HG02571 (cell line): ENCODE measurements at regions not wholly inside any gene's neighbourhood (a gene's known extent, or its start where the extent isn't known, plus 50 kb on each side); places are given as distances from the start of the nearest gene placed in this dataset.
"Not testable (repeated sequence)": the region's sequence is repeated elsewhere in the genome, so short reads cannot be mapped to it uniquely, and the experiment has no call there.

Source experiments
- ATAC-seq: cut with Tn5 transposase; IDR thresholded peaks from one replicate; pipeline ENCODE4 v1.9.1; 2021; ENCODE audit warnings: mild to moderate bottlenecking, moderate library complexity; ENCODE audit not compliant: unreplicated experiment

DNA sequence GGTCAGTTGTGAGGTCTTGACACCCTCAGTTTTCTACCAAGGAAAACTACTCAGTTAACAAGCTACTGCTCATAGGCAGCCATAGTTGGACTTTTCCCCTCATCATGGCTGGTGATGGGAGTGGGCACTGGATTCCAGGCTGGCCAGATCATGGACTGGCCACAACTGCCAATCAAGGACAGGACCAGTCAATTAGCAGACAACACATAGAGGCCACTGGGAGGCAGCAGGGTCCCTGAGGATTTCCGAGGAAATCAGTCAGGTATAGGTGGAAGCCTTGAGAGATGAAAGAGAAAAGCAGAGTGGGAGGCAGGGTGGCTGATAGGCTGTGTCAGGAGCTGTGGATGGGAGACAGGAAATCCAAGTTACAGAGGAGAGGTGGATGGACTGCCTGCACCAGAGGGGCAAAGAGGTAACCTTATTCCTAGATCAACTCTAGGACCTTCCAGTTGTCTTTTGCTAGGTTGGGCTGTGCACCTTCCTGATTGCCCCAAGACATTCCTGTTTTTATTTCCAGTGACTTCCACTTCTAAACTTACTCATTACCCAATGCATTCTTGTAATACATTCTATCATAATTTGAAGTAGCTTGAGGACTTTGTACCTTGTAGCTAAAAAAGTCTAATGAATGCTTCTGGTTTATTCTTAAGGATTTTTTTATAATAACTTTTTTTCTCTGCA, 361.8 kb downstream of the KCNRG start:
- no peak for ATAC-seq

DNA sequence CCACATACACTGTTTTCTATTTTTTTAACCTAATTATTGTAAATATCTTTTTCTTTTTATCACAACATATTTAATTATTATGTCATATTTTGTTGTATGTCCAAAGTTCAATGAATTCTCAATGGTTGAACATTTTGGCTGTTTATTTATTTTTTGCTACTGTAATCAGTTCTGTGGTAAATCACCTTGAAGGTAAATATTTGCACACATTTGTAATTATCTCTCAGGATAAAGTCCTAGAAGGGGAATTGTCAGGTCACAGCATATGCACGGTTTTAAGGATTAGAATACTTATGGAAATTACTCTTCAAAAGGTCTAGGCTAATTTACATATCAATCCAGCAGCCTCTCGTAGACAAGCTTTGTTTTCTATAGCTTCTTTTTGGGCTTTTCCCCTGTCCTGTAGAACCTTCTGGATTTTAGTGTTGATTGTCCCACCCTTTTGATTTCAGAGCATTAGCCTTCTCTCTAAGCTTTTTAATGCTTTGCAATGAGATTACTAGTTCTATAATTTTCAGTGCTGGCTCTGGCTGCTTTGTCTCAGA, 362.6 kb downstream of the KCNRG start:
- no peak for ATAC-seq

DNA sequence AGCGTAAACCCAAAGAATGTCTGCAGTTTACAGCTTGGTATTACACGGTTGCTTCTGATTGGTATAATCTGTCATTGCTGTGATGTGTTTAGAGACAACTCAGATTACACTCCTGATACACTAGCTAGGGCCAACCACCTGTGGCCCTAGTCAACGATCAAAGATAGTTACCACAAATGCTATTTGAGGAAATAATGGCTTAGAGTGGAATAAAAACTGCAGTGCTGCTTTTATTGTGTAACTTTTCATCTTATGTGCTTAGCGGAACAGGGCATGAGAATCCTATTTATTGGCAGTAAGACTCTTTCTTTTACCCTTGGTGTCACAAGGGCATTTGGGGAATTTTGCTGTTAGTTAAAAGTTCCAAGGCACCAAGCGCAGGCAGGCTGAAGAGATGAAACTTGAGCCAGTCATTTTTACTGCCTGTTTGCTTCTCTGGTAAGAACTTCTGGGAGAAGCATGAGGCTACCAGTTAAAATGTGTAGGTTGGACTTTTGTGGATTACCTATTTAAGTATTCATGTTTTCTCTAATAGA, 363.3 kb downstream of the KCNRG start:
- no peak for ATAC-seq

DNA sequence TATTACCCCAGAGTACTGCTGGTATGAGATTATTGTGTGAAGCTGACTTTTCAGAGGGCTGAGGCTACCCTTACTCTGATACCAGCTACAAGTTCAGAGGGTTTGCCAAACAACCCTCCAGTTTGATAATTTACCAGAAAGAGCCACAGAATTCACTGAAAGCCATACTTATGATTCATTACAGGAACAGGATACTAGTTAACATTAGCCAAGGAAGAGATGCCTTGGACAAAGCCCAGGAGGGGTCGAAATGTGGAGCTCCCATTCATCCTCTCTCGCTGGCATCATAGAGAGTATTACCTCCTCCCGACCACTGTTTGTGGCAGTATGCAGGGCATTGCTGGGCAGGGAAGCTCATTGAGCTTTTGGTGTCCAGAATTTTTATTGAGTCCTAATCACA, 364.3 kb downstream of the KCNRG start:
- no peak for ATAC-seq

DNA sequence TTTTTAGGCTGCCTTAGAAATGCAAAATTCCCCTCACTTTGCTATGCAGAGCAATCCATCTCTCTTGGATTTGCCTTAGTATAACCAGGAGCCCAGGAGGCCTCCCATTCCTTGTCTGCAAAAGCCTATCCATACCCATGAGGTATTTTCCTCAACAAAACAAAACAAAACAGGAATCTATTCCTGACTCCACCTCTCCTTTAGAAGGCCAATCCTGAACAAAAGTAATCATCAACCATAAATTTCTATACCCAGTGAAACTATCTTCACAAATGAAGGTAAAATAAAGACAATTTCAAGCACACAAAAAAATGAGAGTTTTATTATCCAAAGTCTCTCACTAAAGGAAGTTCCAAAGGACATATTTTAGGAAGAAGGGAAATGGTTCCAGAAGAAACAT, 365.7 kb downstream of the KCNRG start:
- no peak for ATAC-seq

DNA sequence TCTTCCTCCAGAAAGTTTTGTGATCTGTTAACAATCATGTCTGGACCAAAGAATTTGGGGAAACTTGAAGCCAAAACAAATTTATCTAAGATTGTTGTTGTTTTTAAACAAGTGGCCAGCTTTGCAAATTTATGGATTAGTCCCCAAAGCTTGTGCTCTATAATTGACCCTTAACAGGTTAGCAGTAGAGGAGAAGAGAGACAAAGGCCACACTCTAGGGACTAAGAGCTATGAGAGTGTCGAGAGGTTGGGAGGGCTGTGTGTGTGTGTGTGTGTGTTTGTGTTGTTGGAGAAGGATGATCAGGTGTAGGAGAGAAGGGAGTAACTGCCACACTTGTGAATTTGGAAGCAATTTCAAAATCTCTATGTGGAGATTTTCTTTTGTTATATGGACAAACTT, 367.3 kb downstream of the KCNRG start:
- ATAC-seq = no peak

DNA sequence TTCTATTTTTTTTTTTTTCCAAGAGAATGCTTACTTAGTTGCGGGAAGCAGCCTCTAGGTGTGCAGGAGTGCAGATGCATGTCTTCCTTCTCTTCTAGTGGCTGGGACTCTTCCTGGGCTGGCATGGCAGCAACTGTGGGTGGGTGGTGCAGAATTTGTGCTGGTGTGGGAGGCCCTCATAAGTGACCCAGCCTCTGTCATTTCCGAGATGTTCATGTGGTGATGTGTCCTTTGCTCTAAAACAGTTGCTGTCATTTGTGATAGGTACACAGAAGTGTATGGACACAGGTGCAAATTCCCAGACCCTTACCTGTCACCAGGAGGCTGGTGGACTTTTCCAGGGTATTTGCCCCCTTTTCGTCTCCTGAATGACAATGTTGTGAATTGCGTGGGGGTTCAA, 367.7 kb downstream of the KCNRG start:
- no peak for ATAC-seq

DNA sequence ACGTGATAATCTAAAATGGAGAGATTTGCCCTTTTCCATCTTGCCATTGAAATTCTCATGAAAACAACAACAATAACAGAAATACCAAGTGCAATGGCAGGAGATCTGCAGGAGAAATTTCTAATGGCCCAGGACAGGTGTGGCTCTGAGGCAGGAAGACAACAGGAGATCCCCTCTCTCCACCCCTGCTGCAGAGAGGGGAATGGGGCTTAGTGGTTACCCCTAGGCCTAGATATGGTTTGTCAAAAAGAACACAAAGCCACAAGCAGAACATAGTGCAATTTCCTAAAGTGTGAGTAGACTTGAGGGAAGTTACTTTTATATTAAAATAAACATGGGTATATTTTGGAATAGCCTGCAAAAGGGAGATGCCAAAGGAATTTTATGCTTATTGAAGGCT, 369.5 kb downstream of the KCNRG start:
- no peak for ATAC-seq

DNA sequence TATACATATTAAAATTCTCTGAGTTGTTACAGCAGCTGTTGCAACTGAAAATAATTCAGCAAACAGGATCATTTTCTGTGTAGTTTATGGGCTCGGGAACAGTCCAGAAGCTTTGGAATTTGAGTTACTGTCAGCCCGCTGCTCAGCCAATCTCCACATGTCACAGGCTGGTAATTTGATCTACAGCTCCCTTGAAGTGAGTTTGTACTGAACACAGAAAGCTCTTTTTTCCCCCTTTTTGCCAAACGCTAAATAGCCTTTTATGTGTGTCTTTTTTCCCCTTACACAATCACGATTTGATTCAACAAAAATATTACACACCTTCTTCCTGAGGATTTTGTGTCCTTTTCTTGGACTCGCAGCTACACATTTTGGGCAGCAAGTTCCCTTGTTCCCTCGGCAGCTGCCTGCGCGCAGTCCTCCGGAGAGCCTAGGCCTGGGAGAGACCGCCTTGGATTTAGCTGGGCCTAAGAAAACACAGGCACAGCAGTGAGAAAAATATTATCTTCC, 371.4 kb downstream of the KCNRG start:
- ATAC-seq = no peak

DNA sequence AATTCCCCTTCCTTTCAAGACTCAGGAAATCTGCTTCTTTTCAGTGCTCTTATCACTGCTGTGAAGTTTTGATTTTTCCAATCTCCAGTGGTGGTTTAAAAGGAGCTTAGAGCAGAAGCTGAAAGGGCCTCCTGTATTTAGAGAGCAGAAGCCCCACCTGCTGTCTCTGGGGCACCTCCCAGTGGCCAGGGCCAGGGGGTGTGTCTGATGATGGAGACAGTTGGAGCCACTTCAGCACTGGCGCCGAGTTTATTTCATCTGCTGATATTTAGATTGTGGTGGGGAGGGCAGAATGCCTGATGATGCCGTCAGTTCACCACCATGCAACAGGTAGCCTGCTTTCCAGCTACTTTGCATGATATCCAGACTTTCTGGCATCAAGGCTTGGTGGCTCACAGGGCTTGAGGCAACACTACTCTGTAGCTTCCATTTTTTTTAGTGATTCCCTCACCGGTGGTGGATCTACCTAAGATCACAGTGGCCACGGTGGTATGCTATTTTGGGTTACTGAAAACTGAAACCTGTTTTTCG, 371.9 kb downstream of the KCNRG start:
- no peak for ATAC-seq

DNA sequence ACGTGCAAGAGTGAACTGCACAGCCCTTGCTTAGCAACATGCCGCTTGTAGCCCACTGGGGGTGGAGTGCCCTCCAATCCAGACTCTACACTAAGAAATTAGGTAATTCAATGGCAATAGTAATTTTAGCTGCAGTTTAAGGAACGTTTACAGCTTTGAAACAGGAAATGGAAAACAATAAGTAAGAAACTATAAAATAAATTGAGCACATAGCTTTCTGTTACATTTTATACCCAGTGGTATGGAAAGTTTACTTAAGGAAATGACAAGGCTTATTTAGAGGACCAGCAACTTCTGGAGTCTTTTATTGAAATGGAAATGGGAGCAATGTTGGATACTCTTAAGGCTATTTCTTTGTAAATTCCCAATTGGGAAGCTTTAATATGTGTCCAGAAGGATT, 373.2 kb downstream of the KCNRG start:
- no peak for ATAC-seq

DNA sequence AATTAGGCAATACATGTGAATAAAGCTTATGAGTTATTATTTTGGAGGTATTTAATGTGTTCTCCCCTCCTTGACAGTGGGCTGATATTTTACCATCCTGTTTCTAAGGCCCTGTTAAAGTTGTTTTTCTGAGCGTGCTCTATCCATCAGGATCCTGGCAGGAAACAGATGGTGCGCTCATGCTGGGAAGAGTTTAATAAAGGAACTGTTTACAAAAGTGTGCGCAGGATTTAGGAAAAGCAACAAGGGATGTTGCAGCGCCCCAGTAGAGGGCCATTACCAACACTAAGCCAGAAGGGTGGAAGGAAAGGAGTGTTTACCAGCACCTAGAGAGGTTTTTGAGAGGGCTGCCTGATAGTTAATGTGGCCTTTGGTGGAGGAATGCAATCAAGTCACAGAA, 374.5 kb downstream of the KCNRG start:
- no peak for ATAC-seq

DNA sequence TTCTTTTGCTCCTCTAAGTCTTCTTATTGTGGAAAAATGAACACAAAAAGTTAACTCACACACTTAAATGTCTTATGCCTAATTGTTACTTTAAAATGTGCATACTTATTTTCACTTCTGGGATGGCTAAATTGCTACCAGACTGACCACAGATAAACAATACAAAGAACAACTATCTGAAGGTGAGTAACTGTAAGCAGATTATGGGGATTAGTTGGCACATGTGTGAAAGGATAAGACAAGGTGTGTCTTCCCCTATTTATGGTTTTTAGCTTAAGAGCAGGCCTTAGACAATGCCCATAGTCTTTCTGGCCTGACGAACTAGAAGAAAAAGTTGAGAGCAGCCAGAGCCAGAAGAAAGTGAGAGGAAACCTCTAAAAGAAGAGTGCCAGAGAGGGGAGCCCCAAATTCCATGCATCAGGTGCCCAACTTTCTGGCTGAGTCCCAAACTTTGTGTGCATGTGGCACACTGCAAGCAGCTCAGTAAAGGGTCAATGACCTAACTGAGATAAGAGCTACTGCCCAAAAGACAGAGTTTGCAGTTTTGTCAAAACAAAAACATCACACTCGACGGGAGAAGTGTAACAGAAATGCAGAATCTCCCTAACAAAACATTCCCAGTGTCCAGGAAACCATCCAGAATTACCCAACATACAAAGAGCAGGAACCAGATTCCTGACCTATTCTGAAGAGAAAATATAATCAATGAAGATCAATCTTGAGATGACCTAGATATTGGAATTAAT, 375.4 kb downstream of the KCNRG start:
- no peak for ATAC-seq

DNA sequence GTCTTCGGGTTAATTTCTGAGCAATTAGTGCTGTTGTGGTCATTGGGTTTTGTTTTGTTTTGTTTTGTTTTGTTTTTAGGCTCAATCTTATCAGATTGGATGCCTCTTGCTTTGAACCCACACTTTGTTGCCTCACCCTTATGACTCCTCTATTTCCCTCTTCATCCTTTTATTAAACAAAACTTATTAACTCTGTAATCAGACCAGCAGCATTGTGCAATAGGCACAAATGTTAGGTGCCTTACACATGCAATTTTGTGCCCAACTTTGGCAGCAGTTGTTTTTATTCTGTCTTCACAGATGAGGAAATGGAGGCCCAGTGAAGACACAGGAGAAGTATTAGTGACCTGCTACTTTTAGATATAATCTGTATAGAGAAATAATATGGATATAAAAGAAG, 377.7 kb downstream of the KCNRG start:
- no peak for ATAC-seq

DNA sequence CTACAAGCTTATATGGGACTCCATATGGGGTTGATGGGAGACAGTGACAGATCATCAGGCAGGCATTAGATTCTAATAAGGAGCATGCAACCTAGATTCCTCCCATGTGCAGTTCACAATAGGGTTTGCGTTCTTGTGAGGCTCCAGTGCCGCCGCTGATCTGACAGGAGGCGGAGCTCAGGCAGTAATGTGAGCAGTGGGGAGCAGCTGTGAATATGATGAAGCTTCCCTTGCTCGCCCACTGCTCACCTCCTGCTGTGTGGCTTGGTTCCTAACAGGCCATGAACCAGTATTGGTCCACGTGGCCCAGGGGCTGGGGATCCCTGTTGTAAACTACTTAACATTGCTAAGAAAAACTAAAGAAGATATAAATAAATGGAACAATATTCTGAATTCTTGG, 378.4 kb downstream of the KCNRG start:
- ATAC-seq = no peak

DNA sequence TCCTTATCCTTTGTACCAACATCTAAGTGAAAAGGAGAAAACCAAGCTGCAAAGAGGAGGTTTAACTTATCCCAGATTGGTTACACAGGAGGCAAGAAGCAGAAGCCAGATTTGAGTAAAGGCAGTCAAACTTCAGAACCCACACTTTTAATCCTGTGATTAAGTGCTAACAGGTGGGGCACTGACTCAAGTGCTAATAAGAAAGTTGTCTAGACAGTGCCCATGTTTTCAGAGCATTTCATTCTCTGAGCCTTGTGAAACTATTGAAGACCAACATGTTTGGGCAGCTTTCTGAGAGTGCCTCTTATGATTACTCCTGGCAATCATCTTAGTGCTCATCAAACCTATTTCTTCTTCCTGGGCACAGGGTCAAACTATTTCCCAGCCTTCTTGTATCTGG, 380.8 kb downstream of the KCNRG start:
- ATAC-seq = no peak

DNA sequence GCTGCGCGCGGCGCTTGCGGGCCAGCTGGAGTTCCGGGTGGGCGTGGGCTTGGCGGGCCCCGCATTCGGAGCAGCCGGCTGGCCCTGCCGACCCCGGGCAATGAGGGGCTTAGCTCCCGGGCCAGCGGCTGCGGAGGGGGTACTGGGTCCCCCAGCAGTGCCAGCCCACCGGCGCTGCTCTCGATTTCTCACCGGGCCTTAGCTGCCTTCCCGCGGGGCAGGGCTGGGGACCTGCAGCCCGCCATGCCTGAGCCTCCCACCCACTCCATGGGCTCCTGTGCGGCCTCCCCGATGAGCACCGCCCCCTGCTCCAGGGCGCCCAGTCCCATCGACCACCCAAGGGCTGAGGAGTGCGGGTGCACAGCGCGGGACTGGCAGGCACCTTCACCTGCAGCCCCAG, 381.4 kb downstream of the KCNRG start:
- ATAC-seq = not testable (repeated sequence)

DNA sequence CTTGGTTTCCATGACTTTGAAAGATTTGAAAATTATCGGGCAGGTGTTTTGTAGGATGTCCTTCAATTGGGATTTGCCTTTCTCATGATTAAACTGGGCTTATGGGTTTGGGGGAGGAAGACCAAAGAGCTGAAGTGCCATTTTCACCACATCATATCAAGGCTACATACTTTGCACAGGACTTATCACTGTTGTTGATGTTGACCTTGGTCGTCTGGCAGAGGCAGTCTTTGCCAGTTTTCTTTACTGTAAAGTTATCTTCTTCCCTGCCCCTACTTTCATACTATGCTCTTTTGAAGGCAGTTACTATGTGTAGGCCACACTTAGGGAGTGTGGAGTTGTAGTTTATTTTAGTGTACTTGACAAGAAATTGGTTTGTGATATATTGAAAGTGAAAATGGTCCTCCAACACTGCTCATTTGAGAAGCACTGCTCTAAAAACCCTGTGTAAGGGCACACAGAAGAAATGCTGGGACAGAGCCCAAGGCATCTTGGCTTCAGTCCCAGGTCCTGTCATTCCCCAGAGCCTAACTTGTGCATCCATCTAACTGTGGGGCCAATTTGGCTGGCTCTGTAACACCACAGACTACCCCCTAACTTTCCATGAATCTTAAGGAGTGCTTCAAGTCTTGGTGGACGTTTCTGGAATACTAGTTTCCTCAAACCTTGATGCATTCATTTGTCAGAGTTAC, 384.9 kb downstream of the KCNRG start:
- no peak for ATAC-seq

DNA sequence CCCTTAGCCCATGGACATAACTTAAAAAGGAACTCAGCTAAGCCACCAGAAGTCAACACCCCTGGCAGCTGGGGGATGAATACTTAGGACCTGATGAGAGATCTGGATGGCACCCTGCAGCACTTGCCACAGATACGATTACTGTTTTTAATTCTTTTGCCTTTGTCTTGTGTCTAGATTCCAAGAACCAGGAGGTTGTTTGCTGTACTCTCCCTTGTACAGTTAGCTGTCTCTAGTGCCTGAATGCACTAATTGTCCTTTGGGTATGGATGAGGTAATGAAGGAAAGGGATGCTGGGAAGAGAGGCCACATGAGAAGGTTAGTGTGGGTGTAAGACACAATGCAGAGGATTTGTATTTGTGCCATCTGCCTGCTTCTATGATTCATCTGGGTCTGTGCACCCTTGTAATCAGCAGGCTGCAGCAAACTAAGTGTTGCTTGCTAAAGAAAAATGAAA, 385.8 kb downstream of the KCNRG start:
- no peak for ATAC-seq

DNA sequence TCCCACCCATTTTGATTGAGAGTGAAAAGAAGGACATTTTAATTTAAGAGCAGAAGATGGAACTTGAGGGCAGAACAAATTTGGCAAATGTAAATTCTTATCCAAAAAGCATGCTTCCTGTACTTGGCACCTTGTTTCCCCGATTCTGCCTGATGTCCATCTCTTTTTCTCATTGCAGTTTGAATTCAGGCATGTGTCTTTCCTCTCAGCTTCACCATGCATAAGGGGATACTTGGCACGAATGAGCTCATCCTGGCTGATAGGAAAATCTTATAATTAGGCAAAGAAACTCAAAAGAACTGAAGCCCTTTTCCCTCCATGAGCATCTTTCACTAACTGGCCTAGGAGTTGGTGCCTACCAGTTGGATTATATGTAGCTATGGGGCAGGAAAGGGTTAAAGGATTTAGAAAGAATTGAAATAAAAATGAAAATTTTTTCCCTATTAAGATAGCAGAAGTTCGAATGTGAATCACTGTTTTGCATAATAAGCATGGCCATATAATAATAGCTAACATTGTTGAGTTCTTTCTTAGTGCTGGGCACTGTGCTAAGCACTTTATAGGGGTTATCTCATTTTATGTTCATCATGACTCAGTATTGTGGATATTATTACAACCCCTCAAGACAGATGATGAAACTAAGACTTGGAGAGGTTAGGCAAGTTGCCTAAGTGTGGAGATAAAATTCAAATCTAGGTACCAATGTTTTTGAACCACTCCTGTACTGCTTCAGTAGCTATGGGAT, 386.6 kb downstream of the KCNRG start:
- ATAC-seq = no peak
